ENCODE measurements at regions not wholly inside any gene's neighbourhood (a gene's known extent, or its start where the extent isn't known, plus 50 kb on each side); places are given as distances from the start of the nearest gene placed in this dataset.

- Mint-ChIP-seq H3K9me3 (ENCODE audit: unreplicated experiment) (peaks cover 2% of the 10 kb centered on the region), H3K27ac (ENCODE audit: unreplicated experiment) (no peak overlapping the region), H3K4me3 (ENCODE audit: unreplicated experiment) (no peak overlapping the region), H3K4me1 (ENCODE audit: low read depth, unreplicated experiment) (no peaks in the 10 kb centered on the region), H3K36me3 (ENCODE audit: low read depth, unreplicated experiment) (no peaks in the 10 kb centered on the region), H3K27me3 (ENCODE audit: low read depth, unreplicated experiment) (no peaks in the 10 kb centered on the region)
- no peaks in the 10 kb centered on the region for H3K79me2 ChIP-seq (ENCODE audit: insufficient read depth, low read length)
- H4K20me1 ChIP-seq (ENCODE audit: insufficient read depth, low read length): no peaks in the 10 kb centered on the region
- H3K4me1 ChIP-seq (ENCODE audit: insufficient read depth, low read length): no peaks in the 10 kb centered on the region
- DNase-seq (ENCODE audit: low read depth) (no peak), FAIRE-seq (no peak)
- H3K27ac ChIP-seq (ENCODE audit: low read depth, low read length): no peak overlapping the region
- no peak overlapping the region for H3K9ac ChIP-seq (ENCODE audit: low read length)
- no peaks in the 10 kb centered on the region for H3K27me3 ChIP-seq (ENCODE audit: insufficient read depth, low read length)
- H3K4me2 ChIP-seq (ENCODE audit: low read length): no peak overlapping the region
- no peaks in the 10 kb centered on the region for H3K9me3 ChIP-seq (ENCODE audit: insufficient read depth, low read depth, low read length)
- H2AFZ ChIP-seq (ENCODE audit: low read depth, low read length): no peak overlapping the region
- TF ChIP-seq EZH2 (IDR thresholded peaks at IDR 0.05; ENCODE audit: insufficient read depth, low read length): no peak
- TF ChIP-seq, protein P1, sequence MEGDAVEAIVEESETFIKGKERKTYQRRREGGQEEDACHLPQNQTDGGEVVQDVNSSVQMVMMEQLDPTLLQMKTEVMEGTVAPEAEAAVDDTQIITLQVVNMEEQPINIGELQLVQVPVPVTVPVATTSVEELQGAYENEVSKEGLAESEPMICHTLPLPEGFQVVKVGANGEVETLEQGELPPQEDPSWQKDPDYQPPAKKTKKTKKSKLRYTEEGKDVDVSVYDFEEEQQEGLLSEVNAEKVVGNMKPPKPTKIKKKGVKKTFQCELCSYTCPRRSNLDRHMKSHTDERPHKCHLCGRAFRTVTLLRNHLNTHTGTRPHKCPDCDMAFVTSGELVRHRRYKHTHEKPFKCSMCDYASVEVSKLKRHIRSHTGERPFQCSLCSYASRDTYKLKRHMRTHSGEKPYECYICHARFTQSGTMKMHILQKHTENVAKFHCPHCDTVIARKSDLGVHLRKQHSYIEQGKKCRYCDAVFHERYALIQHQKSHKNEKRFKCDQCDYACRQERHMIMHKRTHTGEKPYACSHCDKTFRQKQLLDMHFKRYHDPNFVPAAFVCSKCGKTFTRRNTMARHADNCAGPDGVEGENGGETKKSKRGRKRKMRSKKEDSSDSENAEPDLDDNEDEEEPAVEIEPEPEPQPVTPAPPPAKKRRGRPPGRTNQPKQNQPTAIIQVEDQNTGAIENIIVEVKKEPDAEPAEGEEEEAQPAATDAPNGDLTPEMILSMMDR (IDR thresholded peaks at IDR 0.05; ENCODE audit: insufficient read depth, low read depth, low read length): no peak
- no peak overlapping the region for H3K4me3 ChIP-seq (ENCODE audit: insufficient read depth, low read depth, low read length)
- no peaks in the 10 kb centered on the region for H3K36me3 ChIP-seq (ENCODE audit: insufficient read depth, low read length)
These were observed 234.1 kb upstream of the MON1B start for GRCh38 chr16:76956841-76957240.

DNA sequence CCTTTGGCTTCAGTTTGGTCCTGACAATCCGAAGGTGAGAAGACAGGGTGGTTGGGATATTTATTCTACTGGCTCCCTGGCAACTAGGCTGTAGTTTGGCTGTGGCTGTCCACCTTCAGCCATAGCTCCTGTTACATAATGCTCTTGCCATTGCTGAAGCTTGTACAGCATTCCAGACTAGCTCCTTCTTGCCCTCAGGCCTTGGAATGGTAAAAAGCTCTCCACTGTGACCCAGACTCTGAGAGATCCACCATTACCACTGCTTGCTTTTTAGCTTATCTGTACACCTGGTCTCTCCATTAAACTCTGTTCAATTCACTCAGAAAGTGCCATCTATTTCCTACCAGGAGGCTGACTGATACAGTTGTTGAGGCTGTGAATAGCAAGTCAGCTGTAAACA is 231.8 kb upstream of the MON1B start:
- H3K9me3 Mint-ChIP-seq (ENCODE audit: unreplicated experiment): peaks cover 2% of the 10 kb centered on the region
- H3K36me3 Mint-ChIP-seq (ENCODE audit: low read depth, unreplicated experiment): no peaks in the 10 kb centered on the region
- no peaks in the 10 kb centered on the region for H3K36me3 ChIP-seq (ENCODE audit: insufficient read depth, low read length)
- no peak overlapping the region for H3K4me3 Mint-ChIP-seq (ENCODE audit: unreplicated experiment)
- H3K79me2 ChIP-seq (ENCODE audit: insufficient read depth, low read length): no peaks in the 10 kb centered on the region
- H2AFZ ChIP-seq (ENCODE audit: low read depth, low read length): no peak overlapping the region
- H3K4me2 ChIP-seq (ENCODE audit: low read length): no peak overlapping the region
- no peak overlapping the region for H3K4me3 ChIP-seq (ENCODE audit: insufficient read depth, low read depth, low read length)
- H3K27me3 ChIP-seq (ENCODE audit: insufficient read depth, low read length): no peaks in the 10 kb centered on the region
- H3K27ac ChIP-seq (ENCODE audit: low read depth, low read length): no peak overlapping the region
- DNase-seq (ENCODE audit: low read depth) (no peak), FAIRE-seq (no peak)
- H3K27me3 Mint-ChIP-seq (ENCODE audit: low read depth, unreplicated experiment): no peaks in the 10 kb centered on the region
- no peaks in the 10 kb centered on the region for H3K4me1 ChIP-seq (ENCODE audit: insufficient read depth, low read length)
- H4K20me1 ChIP-seq (ENCODE audit: insufficient read depth, low read length): no peaks in the 10 kb centered on the region
- no peak for TF ChIP-seq EZH2 (IDR thresholded peaks at IDR 0.05; ENCODE audit: insufficient read depth, low read length)
- TF ChIP-seq, protein P1 (IDR thresholded peaks at IDR 0.05; ENCODE audit: insufficient read depth, low read depth, low read length): no peak
- H3K9ac ChIP-seq (ENCODE audit: low read length): no peak overlapping the region
- no peaks in the 10 kb centered on the region for H3K4me1 Mint-ChIP-seq (ENCODE audit: low read depth, unreplicated experiment)
- no peak overlapping the region for H3K27ac Mint-ChIP-seq (ENCODE audit: unreplicated experiment)
- H3K9me3 ChIP-seq (ENCODE audit: insufficient read depth, low read depth, low read length): no peaks in the 10 kb centered on the region

- H3K9me3 Mint-ChIP-seq (ENCODE audit: unreplicated experiment): no peaks in the 10 kb centered on the region
- no peak overlapping the region for H3K9ac ChIP-seq (ENCODE audit: low read length)
- FAIRE-seq (no peak), DNase-seq (ENCODE audit: low read depth) (no peak)
- H4K20me1 ChIP-seq (ENCODE audit: insufficient read depth, low read length): no peaks in the 10 kb centered on the region
- no peak for TF ChIP-seq EZH2 (IDR thresholded peaks at IDR 0.05; ENCODE audit: insufficient read depth, low read length)
- TF ChIP-seq, protein P1 (IDR thresholded peaks at IDR 0.05; ENCODE audit: insufficient read depth, low read depth, low read length): no peak
- no peaks in the 10 kb centered on the region for H3K9me3 ChIP-seq (ENCODE audit: insufficient read depth, low read depth, low read length)
- no peaks in the 10 kb centered on the region for H3K79me2 ChIP-seq (ENCODE audit: insufficient read depth, low read length)
- no peaks in the 10 kb centered on the region for H3K27me3 Mint-ChIP-seq (ENCODE audit: low read depth, unreplicated experiment)
- no peaks in the 10 kb centered on the region for H3K36me3 Mint-ChIP-seq (ENCODE audit: low read depth, unreplicated experiment)
- H3K4me1 Mint-ChIP-seq (ENCODE audit: low read depth, unreplicated experiment): no peaks in the 10 kb centered on the region
- H3K4me2 ChIP-seq (ENCODE audit: low read length): no peak overlapping the region
- H3K27me3 ChIP-seq (ENCODE audit: insufficient read depth, low read length): no peaks in the 10 kb centered on the region
- no peak overlapping the region for H3K4me3 Mint-ChIP-seq (ENCODE audit: unreplicated experiment)
- no peak overlapping the region for H2AFZ ChIP-seq (ENCODE audit: low read depth, low read length)
- no peak overlapping the region for H3K27ac ChIP-seq (ENCODE audit: low read depth, low read length)
- H3K4me1 ChIP-seq (ENCODE audit: insufficient read depth, low read length): no peaks in the 10 kb centered on the region
- no peaks in the 10 kb centered on the region for H3K36me3 ChIP-seq (ENCODE audit: insufficient read depth, low read length)
- H3K27ac Mint-ChIP-seq (ENCODE audit: unreplicated experiment): no peak overlapping the region
- H3K4me3 ChIP-seq (ENCODE audit: insufficient read depth, low read depth, low read length): no peak overlapping the region
These were observed 227.2 kb upstream of the MON1B start for GRCh38 chr16:76963614-76964315.

All from astrocyte (in vitro differentiated cells and primary cell).